HTR-8/SVneo (cell line): ENCODE measurements at regions not wholly inside any gene's neighbourhood (a gene's known extent, or its start where the extent isn't known, plus 50 kb on each side); places are given as distances from the start of the nearest gene placed in this dataset.
A peak's percentile ranks its signal among the peaks of the same experiment; 100 is the strongest.

Source experiments
- DNase-seq: peaks from one replicate; pipeline ENCODE4 v3.0.0; 2011; ENCODE audit warnings: low spot score, mixed read lengths; ENCODE audit not compliant: insufficient read length
- FAIRE-seq: peaks from 2 replicates; lab custom pipeline; 2011; peaks lifted over from hg19 to GRCh38; lab: Jason Lieb, UNC

GRCh38 chr10:4671451-4672145 lies 154.4 kb upstream of the AKR1E2 start:
- peak; percentile 5 for DNase-seq

GRCh38 chr10:4670737-4671136 lies 155.3 kb upstream of the AKR1E2 start:
- FAIRE-seq: no peak
- no peak for DNase-seq

More at GRCh38 chr10:4671451-4672145, 154.4 kb upstream of the AKR1E2 start:
- no peak for FAIRE-seq

- no peak for DNase-seq
- no peak for FAIRE-seq
These were observed 156.4 kb upstream of the AKR1E2 start for GRCh38 chr10:4669585-4669984.

GRCh38 chr10:4663162-4663992 lies 162.6 kb upstream of the AKR1E2 start:
- DNase-seq (peak; percentile 77), FAIRE-seq (peak; percentile 98)

GRCh38 chr10:4662576-4663161 lies 163.3 kb upstream of the AKR1E2 start:
- FAIRE-seq (no peak), DNase-seq (no peak)

- FAIRE-seq (no peak), DNase-seq (no peak)
These were observed 164.3 kb upstream of the AKR1E2 start for GRCh38 chr10:4661511-4662255.

- FAIRE-seq: no peak
These were observed 167.2 kb upstream of the AKR1E2 start for GRCh38 chr10:4658777-4659176.

GRCh38 chr10:4656576-4657194 lies 169.3 kb upstream of the AKR1E2 start:
- peak; percentile 32 for DNase-seq
- no peak for FAIRE-seq

More at GRCh38 chr10:4658777-4659176, 167.2 kb upstream of the AKR1E2 start:
- no peak for DNase-seq

- no peak for FAIRE-seq
- no peak for DNase-seq
These were observed 170.1 kb upstream of the AKR1E2 start for GRCh38 chr10:4655879-4656278.

GRCh38 chr10:4655406-4655805 lies 170.6 kb upstream of the AKR1E2 start:
- DNase-seq: no peak
- FAIRE-seq: no peak

- no peak for FAIRE-seq
- no peak for DNase-seq
These were observed 171.5 kb upstream of the AKR1E2 start for GRCh38 chr10:4654496-4654895.

GRCh38 chr10:4653160-4653559 lies 172.8 kb upstream of the AKR1E2 start:
- FAIRE-seq: no peak

GRCh38 chr10:4652111-4653010 lies 173.6 kb upstream of the AKR1E2 start:
- FAIRE-seq (no peak), DNase-seq (no peak)

More at GRCh38 chr10:4653160-4653559, 172.8 kb upstream of the AKR1E2 start:
- no peak for DNase-seq

- FAIRE-seq: no peak
- no peak for DNase-seq
These were observed 174.5 kb upstream of the AKR1E2 start for GRCh38 chr10:4651404-4652037.

- DNase-seq: no peak
- FAIRE-seq: no peak
These were observed 175.4 kb upstream of the AKR1E2 start for GRCh38 chr10:4650582-4650981.

GRCh38 chr10:4649886-4650508 lies 176.0 kb upstream of the AKR1E2 start:
- no peak for DNase-seq
- FAIRE-seq: no peak

GRCh38 chr10:4649471-4649870 lies 176.5 kb upstream of the AKR1E2 start:
- DNase-seq (no peak), FAIRE-seq (no peak)

- no peak for DNase-seq
- no peak for FAIRE-seq
These were observed 177.0 kb upstream of the AKR1E2 start for GRCh38 chr10:4648999-4649398.
